ENCODE measurements at regions not wholly inside any gene's neighbourhood (a gene's known extent, or its start where the extent isn't known, plus 50 kb on each side); places are given as distances from the start of the nearest gene placed in this dataset.
"Not testable (repeated sequence)": the region's sequence is repeated elsewhere in the genome, so short reads cannot be mapped to it uniquely, and the experiment has no call there.

- no peak for DNase-seq (ENCODE audit: low spot score)
These were observed 53.7 kb downstream of the CAMK2N1 start for GRCh38 chr1:20432341-20432740.

GRCh38 chr1:20431176-20431460 is 54.9 kb downstream of the CAMK2N1 start:
- DNase-seq (ENCODE audit: low spot score): no peak

- DNase-seq (ENCODE audit: low spot score): peak; percentile 60
These were observed 55.4 kb downstream of the CAMK2N1 start for GRCh38 chr1:20430355-20431175.

DNA sequence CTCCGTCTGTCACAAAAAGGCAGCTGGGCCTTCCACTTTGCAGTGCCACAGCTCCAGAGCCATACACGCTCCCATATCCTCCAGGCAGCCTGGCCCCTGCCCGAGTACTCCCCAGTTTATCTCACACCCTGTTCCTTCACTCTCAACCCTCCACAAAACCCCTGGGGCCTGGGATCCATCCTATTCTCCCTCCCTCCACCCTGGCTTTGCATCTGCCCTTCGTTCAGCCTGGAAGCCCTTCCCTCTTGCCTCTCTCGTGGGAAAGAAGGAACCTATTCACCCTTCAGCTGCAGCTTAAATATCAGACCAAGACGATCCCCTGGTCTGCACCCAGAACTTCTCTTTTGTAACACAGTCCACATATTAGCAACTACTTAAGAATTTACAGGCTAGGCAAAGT is 56.7 kb downstream of the CAMK2N1 start:
- no peak for DNase-seq (ENCODE audit: low spot score)

DNA sequence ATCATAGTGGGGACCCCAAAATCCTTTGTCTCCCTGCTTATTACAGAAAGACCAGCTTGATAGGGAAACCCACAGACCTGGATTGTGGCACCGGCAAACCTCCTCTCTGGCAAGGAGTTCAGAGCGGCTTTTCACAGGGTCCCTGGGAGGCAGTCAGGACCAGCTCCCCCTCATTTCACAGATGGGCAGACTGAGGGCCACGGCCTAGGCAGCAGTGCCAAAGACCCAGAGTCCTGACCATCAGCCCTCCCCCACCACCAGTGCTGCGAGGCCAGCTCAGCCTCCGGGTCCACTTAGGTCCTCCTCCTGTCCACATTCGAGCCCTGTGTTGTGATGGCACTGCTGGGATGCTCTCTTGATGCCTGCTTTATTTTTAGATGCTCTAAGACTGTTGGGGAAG is 57.2 kb downstream of the CAMK2N1 start:
- DNase-seq (ENCODE audit: low spot score): no peak

GRCh38 chr1:20426923-20427322 is 59.1 kb downstream of the CAMK2N1 start:
- DNase-seq (ENCODE audit: low spot score): peak; percentile 84

DNA sequence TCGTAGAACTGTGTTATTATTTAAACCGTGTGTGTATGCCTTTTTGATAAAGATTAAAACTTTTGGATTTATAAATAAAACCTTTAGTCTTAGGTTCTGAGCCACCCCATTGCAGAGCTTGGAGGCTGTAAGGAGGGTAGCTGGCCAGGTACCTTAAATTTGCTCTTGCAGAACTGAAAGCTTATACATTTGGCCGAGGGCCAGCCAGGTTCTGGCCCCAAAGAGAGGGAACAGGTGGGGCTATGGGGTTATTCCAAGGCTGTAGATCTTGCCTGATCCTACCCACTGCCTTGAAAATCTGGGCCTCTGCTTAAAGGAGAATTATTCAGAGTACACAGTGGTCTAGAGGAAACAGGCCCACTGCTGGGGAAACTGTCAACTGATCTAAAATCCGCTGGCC is 59.6 kb downstream of the CAMK2N1 start:
- DNase-seq (ENCODE audit: low spot score): no peak

DNA sequence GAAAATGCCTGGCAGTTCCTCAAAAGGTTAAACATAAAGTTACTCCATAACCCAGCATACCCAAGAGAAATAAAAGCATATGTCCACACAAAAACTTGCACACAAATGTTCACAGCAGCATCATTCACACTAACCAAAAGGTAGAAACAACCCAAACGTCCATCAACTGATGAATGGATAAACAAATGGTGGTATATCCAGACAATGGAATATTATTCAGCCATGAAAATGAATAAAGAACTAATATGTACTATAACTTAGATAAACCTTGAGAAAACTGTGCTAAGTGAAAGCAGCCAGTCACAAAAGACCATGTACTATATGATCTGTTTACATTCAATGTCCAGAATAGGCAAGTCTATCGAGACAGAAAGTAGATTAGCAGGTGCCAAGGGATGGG is 60.4 kb downstream of the CAMK2N1 start:
- no peak for DNase-seq (ENCODE audit: low spot score)

GRCh38 chr1:20423169-20423795 is 62.7 kb downstream of the CAMK2N1 start:
- DNase-seq (ENCODE audit: low spot score): no peak

DNA sequence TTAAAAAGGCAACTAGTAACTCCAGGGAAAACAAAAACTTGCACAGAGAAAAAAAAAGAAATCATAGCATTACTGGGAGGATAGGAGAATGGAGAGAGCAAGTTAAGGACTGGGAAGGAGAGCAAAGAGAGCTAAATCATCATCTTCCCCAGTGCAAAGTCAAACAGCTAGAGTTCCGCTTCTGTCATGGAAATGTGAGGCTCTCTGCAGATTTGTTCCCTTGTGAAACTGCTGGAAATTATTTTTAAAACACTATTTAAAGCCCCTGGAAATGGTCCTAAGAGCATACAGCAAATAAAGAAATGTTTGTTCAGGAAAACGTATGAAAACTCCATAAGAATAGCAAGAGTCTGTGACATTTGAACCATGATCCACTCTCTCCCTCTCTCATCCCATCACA is 64.6 kb downstream of the CAMK2N1 start:
- no peak for DNase-seq (ENCODE audit: low spot score)

- no peak for DNase-seq (ENCODE audit: low spot score)
These were observed 68.4 kb downstream of the CAMK2N1 start for GRCh38 chr1:20417581-20417980.

DNA sequence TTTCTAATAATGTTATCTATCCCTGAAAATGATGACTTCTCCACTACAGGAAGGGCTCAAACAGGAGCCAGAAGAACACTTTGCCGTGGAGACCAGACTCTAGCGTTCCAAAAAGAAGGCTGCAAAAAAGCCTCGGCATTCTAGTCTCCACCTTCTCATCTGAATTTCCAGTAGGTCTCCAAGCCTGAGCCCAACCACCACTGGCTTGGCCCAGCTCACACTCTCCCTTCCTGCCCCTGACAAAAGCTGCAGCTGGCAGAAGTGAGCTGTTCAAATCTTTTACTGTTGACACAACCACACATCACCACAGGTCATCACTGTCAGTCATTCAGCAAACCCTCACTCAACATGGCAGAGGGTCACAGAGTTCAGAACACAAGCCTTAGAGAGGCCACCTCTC is 69.3 kb downstream of the CAMK2N1 start:
- DNase-seq (ENCODE audit: low spot score): no peak

DNA sequence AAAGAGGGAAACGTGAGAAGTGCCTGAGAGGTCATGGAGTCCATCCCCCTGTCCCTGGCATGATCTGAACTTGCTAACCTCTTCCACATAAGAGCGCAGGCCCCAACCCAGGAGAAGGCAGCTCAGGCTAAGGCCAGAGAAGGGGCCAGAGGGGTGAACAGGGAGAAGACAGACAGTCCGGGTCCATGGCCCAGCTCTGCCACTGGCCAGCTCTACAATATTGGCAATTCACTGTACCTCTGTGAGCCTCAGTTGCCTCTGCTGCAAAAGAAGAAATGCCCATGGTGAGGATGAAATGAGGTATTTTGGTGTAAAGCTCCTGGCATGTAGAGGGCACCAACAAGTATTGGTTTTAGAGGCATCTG is 72.3 kb downstream of the CAMK2N1 start:
- no peak for DNase-seq (ENCODE audit: low spot score)

DNA sequence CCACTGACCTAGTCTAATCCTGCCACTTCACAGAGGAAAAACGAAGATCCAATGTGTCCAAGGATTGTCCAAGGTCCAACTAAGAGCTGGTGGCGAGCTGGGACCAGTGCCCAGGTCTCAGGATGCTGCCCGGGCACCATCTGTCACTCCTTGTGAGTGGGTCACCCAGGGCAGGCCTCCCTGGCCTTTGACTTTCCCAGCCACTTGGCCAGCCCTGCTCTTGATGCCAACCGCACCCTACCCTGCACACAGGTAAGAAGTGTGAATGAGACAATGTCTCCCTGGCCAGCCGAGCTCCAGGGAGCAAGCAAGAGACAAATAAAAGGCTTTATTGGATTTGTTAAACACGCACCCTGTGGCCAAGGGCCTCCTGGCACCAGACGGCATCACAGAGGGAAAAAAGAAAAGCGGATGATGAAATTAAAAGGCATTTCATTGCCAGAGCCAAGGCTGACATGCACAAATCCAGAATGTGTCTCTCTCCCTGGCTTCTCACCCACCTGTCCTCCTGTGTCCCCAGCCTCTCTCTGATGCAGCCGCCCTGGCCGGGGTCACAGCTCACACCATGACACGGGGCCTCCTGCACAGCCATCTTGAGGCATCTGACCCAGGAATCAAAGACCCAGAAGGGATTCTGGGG is 72.8 kb downstream of the CAMK2N1 start:
- no peak for DNase-seq (ENCODE audit: low spot score)

- DNase-seq (ENCODE audit: low spot score): peak; percentile 97
These were observed 74.6 kb downstream of the CAMK2N1 start for GRCh38 chr1:20411196-20411980.

DNA sequence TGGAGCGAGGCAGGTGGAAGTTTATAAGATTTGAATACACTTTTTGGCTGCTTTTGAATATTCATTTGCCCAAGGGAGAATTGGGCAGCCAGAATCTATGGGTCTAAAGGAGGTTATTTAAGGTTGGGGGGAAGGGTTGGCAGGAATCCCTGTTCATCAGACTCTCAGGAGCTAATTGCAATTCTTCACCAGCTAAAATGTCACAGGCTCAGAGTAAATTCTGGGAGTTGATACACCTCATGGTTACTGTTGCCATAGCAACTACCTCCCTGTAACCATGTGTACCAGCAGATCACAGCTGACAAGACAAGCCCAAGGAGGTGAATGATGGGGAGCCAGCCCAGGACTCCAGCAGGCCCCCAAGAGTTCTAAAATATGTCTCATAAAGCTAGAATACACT is 75.5 kb downstream of the CAMK2N1 start:
- no peak for DNase-seq (ENCODE audit: low spot score)

GRCh38 chr1:20409971-20410370 is 76.0 kb downstream of the CAMK2N1 start:
- DNase-seq (ENCODE audit: low spot score): no peak

DNA sequence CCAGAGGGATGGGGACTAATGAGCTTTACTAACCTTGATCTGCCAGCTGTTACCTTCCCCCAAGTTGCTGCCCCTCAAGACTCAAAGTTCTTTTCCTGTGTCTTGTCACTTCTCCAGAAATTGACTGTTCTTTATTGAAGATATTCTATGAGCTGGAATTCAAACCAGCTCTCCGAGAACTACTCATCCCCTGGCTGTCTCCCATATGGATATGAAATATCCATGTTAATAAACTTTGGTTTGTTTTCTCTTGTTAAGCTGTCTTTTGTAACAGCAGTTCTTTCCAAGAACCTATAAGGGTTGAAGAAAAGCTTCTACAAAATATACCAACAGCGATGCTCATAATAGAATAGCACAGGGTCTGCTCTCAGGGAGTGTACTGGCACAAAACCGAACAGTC is 77.0 kb downstream of the CAMK2N1 start:
- DNase-seq (ENCODE audit: low spot score): no peak

DNA sequence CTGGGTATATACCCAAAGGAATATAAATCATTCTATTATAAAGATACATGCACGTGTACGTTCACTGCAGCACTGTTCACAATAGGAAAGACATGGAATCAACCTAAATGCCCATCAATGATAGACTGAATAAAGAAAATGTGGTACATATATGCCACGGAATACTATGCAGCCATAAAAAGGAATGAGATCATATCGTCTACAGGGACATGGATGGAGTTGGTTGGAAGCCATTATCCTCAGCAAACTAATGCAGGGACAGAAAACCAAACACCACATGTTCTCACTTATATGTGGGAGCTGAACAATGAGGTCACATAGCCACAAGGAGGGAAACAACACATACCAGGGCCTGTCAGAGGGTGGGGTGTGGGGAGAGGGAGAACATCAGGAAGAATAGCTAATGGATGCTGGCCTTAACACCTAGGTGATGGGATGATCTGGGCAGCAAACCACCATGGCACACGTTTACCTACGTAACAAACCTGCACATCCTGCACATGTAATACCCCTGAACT is 77.8 kb downstream of the CAMK2N1 start:
- DNase-seq (ENCODE audit: low spot score): not testable (repeated sequence)

- DNase-seq (ENCODE audit: low spot score): peak; percentile 59
These were observed 80.0 kb downstream of the CAMK2N1 start for GRCh38 chr1:20405893-20406604.

GRCh38 chr1:20405051-20405754 is 80.8 kb downstream of the CAMK2N1 start:
- no peak for DNase-seq (ENCODE audit: low spot score)

All from AG20443 (cell line).